ENCODE measurements at regions not wholly inside any gene's neighbourhood (a gene's known extent, or its start where the extent isn't known, plus 50 kb on each side); places are given as distances from the start of the nearest gene placed in this dataset.

GRCh38 chr5:90111364-90112032 is 298.1 kb downstream of the CETN3 start:
- peak; percentile 77 to 92 for DNase-seq (ENCODE audit: low read depth in 2 of 2)
- TF ChIP-seq CTCF (IDR thresholded peaks at IDR 0.05; ENCODE audit: low read depth, low read length), result no peak
- no peak overlapping the region for H3K4me3 ChIP-seq (replicated peaks in 1 of 2; ENCODE audit: low read depth in 2 of 2, low read length in 2 of 2)

- no peak for TF ChIP-seq CTCF (IDR thresholded peaks at IDR 0.05; ENCODE audit: low read depth, low read length)
- no peak overlapping the region for H3K4me3 ChIP-seq (replicated peaks in 1 of 2; ENCODE audit: low read depth in 2 of 2, low read length in 2 of 2)
- DNase-seq (ENCODE audit: low read depth in 2 of 2), result no peak
Measured at GRCh38 chr5:90109285-90109684, 300.3 kb downstream of the CETN3 start.

- peak; percentile 11 to 78 for DNase-seq (ENCODE audit: low read depth in 2 of 2)
- no peak overlapping the region for H3K4me3 ChIP-seq (replicated peaks in 1 of 2; ENCODE audit: low read depth in 2 of 2, low read length in 2 of 2)
- TF ChIP-seq CTCF (IDR thresholded peaks at IDR 0.05; ENCODE audit: low read depth, low read length), result no peak
Measured at GRCh38 chr5:90099099-90099498, 310.5 kb downstream of the CETN3 start.

- no peak overlapping the region for H3K4me3 ChIP-seq (replicated peaks in 1 of 2; ENCODE audit: low read depth in 2 of 2, low read length in 2 of 2)
- no peak for TF ChIP-seq CTCF (IDR thresholded peaks at IDR 0.05; ENCODE audit: low read depth, low read length)
- DNase-seq (ENCODE audit: low read depth in 2 of 2), result no peak
Measured at GRCh38 chr5:90097082-90097477, 312.5 kb downstream of the CETN3 start.

GRCh38 chr5:90096415-90097081 is 313.0 kb downstream of the CETN3 start:
- DNase-seq (ENCODE audit: low read depth in 2 of 2), result peak; percentile 79 to 81
- no peak for TF ChIP-seq CTCF (IDR thresholded peaks at IDR 0.05; ENCODE audit: low read depth, low read length)
- H3K4me3 ChIP-seq (replicated peaks in 1 of 2; ENCODE audit: low read depth in 2 of 2, low read length in 2 of 2), result no peak overlapping the region

GRCh38 chr5:90095292-90096060 is 314.1 kb downstream of the CETN3 start:
- H3K4me3 ChIP-seq (replicated peaks in 1 of 2; ENCODE audit: low read depth in 2 of 2, low read length in 2 of 2), result no peak overlapping the region
- no peak for TF ChIP-seq CTCF (IDR thresholded peaks at IDR 0.05; ENCODE audit: low read depth, low read length)
- DNase-seq (ENCODE audit: low read depth in 2 of 2), result no peak

All from cardiac fibroblast (primary cell).